CD1c-positive myeloid dendritic cell (primary cell): ENCODE measurements at regions not wholly inside any gene's neighbourhood (a gene's known extent, or its start where the extent isn't known, plus 50 kb on each side); places are given as distances from the start of the nearest gene placed in this dataset.

ENCODE experiments used
- DNase-seq: peaks from one replicate; pipeline ENCODE4 v3.0.0-alpha.2; 2016; ENCODE audit errors: extremely low spot score

- DNase-seq = no peak
These were observed 53.6 kb upstream of the EPCAM start for GRCh38 chr2:47315475-47315874.

- DNase-seq = no peak
These were observed 55.4 kb upstream of the EPCAM start for GRCh38 chr2:47313728-47314127.

GRCh38 chr2:47313141-47313691 lies 55.9 kb upstream of the EPCAM start:
- no peak for DNase-seq

GRCh38 chr2:47312491-47312850 lies 56.6 kb upstream of the EPCAM start:
- no peak for DNase-seq

- DNase-seq = no peak
These were observed 57.2 kb upstream of the EPCAM start for GRCh38 chr2:47311764-47312490.

GRCh38 chr2:47310801-47311560 lies 58.1 kb upstream of the EPCAM start:
- DNase-seq = peak; percentile 53

GRCh38 chr2:47309952-47310800 lies 58.9 kb upstream of the EPCAM start:
- peak; percentile 64 for DNase-seq

- no peak for DNase-seq
These were observed 59.6 kb upstream of the EPCAM start for GRCh38 chr2:47309472-47309951.

GRCh38 chr2:47307066-47307465 lies 62.0 kb upstream of the EPCAM start:
- DNase-seq = no peak

GRCh38 chr2:47304654-47305053 lies 64.5 kb upstream of the EPCAM start:
- DNase-seq = no peak

- DNase-seq = peak; percentile 47
These were observed 65.6 kb upstream of the EPCAM start for GRCh38 chr2:47303341-47304148.

- DNase-seq = no peak
These were observed 66.8 kb upstream of the EPCAM start for GRCh38 chr2:47302308-47302707.

GRCh38 chr2:47301731-47302130 lies 67.4 kb upstream of the EPCAM start:
- no peak for DNase-seq

- DNase-seq = no peak
These were observed 67.9 kb upstream of the EPCAM start for GRCh38 chr2:47301277-47301618.

GRCh38 chr2:47300609-47301276 lies 68.4 kb upstream of the EPCAM start:
- DNase-seq = peak; percentile 85

GRCh38 chr2:47300081-47300480 lies 69.0 kb upstream of the EPCAM start:
- no peak for DNase-seq

GRCh38 chr2:47299555-47299954 lies 69.6 kb upstream of the EPCAM start:
- peak; percentile 61 for DNase-seq

GRCh38 chr2:47298771-47299170 lies 70.3 kb upstream of the EPCAM start:
- no peak for DNase-seq

GRCh38 chr2:47297767-47298425 lies 71.2 kb upstream of the EPCAM start:
- DNase-seq = peak; percentile 90

- DNase-seq = peak; percentile 85
These were observed 73.0 kb upstream of the EPCAM start for GRCh38 chr2:47295981-47296635.
